H1 (cell line): ENCODE measurements at regions not wholly inside any gene's neighbourhood (a gene's known extent, or its start where the extent isn't known, plus 50 kb on each side); places are given as distances from the start of the nearest gene placed in this dataset.

Experiments used
- HDAC6 ChIP-seq: IDR thresholded peaks from one replicate; pipeline ENCODE4 v1.7.1; 2012; ENCODE audit warnings: low read depth, mild to moderate bottlenecking, inconsistent platforms, low read length, moderate library complexity
- SIX5 ChIP-seq: IDR thresholded peaks from 2 replicates; pipeline ENCODE4 v1.6.1; 2011; ENCODE audit warnings: mild to moderate bottlenecking, low read depth, low read length

- TF ChIP-seq HDAC6 (no peak), SIX5 (no peak)
These were observed 186.8 kb upstream of the RGS18 start (continued) for GRCh38 chr1:191971447-191971846.
